ENCODE measurements at regions not wholly inside any gene's neighbourhood (a gene's known extent, or its start where the extent isn't known, plus 50 kb on each side); places are given as distances from the start of the nearest gene placed in this dataset.

GRCh38 chr11:116059919-116060318 is 555.7 kb upstream of the CADM1 start:
- no peak for TF ChIP-seq CTCF (IDR thresholded peaks at IDR 0.05)
- no peak for TF ChIP-seq POLR2A (IDR thresholded peaks at IDR 0.05)
- WGBS, 4 donors: 76 to 91% (median 85%) methylated on average over 2 of the region's 2 CpGs
- H3K9me3 ChIP-seq (replicated peaks in 1 of 3): no peaks in the 10 kb centered on the region
- intact Hi-C loops (cut with DNase I): no loop called here
- no peak overlapping the region for H3K27ac ChIP-seq
- H3K4me1 ChIP-seq (replicated peaks in 1 of 2): no peaks in the 10 kb centered on the region
- no peaks in the 10 kb centered on the region for H3K36me3 ChIP-seq (replicated peaks in 1 of 2)
- H3K27me3 ChIP-seq: no peaks in the 10 kb centered on the region
- DNase-seq: no peak
- H3K4me3 ChIP-seq: no peak overlapping the region

- Histone ChIP-seq H3K27ac (no peak overlapping the region), H3K4me3 (no peak overlapping the region), H3K27me3 (no peaks in the 10 kb centered on the region), H3K9me3 (replicated peaks in 1 of 3) (no peaks in the 10 kb centered on the region), H3K4me1 (replicated peaks in 1 of 2) (no peaks in the 10 kb centered on the region), H3K36me3 (replicated peaks in 1 of 2) (no peaks in the 10 kb centered on the region)
- no peak for DNase-seq
- intact Hi-C loops (cut with DNase I): no loop called here
- WGBS, 4 donors: 56 to 69% (median 62%) methylated on average over 3 of the region's 3 CpGs
- TF ChIP-seq CTCF (IDR thresholded peaks at IDR 0.05) (no peak), POLR2A (IDR thresholded peaks at IDR 0.05) (no peak)
These were observed 552.8 kb upstream of the CADM1 start for GRCh38 chr11:116057000-116057399.

GRCh38 chr11:116055064-116055463 is 550.8 kb upstream of the CADM1 start:
- TF ChIP-seq POLR2A (IDR thresholded peaks at IDR 0.05) (no peak), CTCF (IDR thresholded peaks at IDR 0.05) (no peak)
- H3K4me1 ChIP-seq (replicated peaks in 1 of 2): no peaks in the 10 kb centered on the region
- H3K27ac ChIP-seq: no peak overlapping the region
- no peaks in the 10 kb centered on the region for H3K9me3 ChIP-seq (replicated peaks in 1 of 3)
- H3K4me3 ChIP-seq: no peak overlapping the region
- DNase-seq: no peak
- intact Hi-C loops (cut with DNase I): no loop called here
- 76 to 80% (median 77%) methylated on average over 2 of the region's 2 CpGs for WGBS, 4 donors
- no peaks in the 10 kb centered on the region for H3K27me3 ChIP-seq
- no peaks in the 10 kb centered on the region for H3K36me3 ChIP-seq (replicated peaks in 1 of 2)

- H3K4me3 ChIP-seq: no peak overlapping the region
- TF ChIP-seq POLR2A (IDR thresholded peaks at IDR 0.05): no peak
- no peak for TF ChIP-seq CTCF (IDR thresholded peaks at IDR 0.05)
- no peaks in the 10 kb centered on the region for H3K36me3 ChIP-seq (replicated peaks in 1 of 2)
- no peaks in the 10 kb centered on the region for H3K27me3 ChIP-seq
- no peaks in the 10 kb centered on the region for H3K9me3 ChIP-seq (replicated peaks in 1 of 3)
- H3K27ac ChIP-seq: no peak overlapping the region
- DNase-seq: no peak
- WGBS, 4 donors: 57 to 65% (median 61%) methylated on average over 6 of the region's 6 CpGs
- intact Hi-C loops (cut with DNase I): no loop called here
- H3K4me1 ChIP-seq (replicated peaks in 1 of 2): no peaks in the 10 kb centered on the region
These were observed 549.3 kb upstream of the CADM1 start for GRCh38 chr11:116053548-116053919.
